Stimulated activated CD8-positive, alpha-beta memory T cell treated with anti-CD3 and anti-CD28 coated beads, Interleukin-15, amount 100 ng/mL, for 24 hours (primary cell): ENCODE measurements at regions not wholly inside any gene's neighbourhood (a gene's known extent, or its start where the extent isn't known, plus 50 kb on each side); places are given as distances from the start of the nearest gene placed in this dataset.
"Not testable (repeated sequence)": the region's sequence is repeated elsewhere in the genome, so short reads cannot be mapped to it uniquely, and the experiment has no call there.

Source experiments
- DNase-seq: peaks from one replicate; pipeline ENCODE4 v3.0.0-alpha.2; 2020; ENCODE audit warnings: low read depth

DNA sequence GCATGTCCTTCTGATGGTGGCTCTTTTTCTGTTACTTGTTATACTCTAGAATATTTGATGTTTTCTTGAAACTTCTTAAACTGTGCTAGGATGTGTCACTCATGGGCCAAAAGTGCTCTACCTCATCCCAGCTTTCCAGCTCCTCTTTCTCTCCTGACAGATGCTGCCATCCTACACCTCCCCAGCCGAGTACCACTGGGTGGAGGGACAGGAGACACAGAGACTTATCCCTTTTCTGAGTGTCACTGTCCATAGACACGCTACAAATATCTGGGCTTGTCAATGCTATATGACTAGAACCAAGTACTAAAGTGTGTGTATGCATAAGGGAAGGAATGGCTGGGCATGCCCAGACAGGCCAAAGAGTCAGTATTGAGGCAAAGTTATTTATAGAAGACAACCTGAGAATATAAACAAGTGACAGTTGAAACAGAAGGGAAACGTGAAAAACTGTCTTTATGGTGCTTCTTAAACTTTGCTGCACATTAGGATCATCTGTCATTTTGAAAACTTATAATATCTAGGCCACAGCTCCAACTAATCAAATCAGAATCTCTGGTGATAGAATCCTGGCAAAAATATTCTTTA lies 188.0 kb downstream of the CARTPT start:
- no peak for DNase-seq

- no peak for DNase-seq
Measured at GRCh38 chr5:71907608-71908145, 188.6 kb downstream of the CARTPT start.

GRCh38 chr5:71910741-71911140 lies 191.7 kb downstream of the CARTPT start:
- DNase-seq = no peak

- DNase-seq = no peak
Measured at GRCh38 chr5:71912021-71912420, 192.9 kb downstream of the CARTPT start.

GRCh38 chr5:71914281-71914680 lies 193.0 kb upstream of the MAP1B start:
- DNase-seq = no peak

DNA sequence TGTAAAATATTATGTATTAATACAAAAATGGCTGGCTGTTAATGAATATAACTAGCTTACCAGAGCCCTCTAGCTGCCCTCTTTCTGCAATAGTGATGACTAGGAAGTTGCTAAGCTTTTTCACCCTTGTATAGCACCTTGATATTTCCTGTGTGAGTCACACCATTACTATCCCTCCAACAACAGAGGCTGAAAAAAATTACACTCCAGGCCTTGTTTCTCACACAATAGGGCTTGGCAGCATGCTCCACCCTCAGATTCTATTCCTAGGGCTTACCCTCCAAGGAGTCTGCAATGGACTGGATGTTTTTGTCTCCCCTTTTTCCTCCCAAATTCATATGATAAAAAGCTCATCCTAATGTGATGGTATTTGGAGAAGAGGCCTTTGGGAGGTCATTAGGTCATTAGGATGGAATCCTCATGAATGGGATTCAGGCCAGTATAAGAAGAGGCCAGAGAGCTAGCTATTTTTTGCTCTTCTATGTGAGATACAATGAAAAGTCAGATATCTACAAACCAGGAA lies 184.6 kb upstream of the MAP1B start:
- no peak for DNase-seq

DNA sequence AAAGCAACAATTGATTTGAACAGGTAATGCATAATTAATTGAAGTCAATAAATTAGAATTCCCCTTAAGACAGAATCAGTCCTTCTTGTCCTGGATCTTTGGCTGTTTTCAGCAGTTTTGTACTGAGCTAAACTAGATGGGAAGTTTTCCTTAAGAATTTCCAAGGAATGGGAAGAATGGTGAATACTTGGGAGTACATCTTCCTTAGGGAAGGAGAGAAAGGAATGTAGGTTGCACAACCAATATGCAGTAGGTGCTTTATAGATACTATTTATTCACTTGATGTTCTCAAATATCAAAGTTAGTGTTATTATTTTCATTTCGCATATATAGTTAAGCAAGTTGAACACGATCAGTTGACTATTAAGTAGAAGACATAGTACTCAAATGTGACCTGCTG lies 183.5 kb upstream of the MAP1B start:
- no peak for DNase-seq

DNA sequence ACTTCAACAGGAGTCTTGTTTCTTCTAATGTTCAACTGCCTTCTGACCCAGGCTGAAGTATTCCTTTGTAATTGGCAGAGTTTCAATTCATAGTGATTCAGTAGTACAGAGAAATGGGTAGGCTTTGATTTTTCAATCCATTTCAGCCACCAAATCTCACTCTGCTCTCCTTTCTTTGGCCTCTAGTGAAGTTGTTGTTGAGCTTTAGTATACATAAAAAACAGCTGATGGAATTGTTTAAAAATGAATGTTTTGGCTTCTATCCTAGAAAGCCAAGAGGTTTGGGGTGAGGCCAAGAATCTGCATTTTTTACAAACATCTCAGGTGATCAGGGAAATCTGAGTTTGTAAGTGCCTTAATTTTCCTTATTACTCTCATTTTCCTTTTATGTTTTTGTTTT lies 182.9 kb upstream of the MAP1B start:
- no peak for DNase-seq

- no peak for DNase-seq
Measured at GRCh38 chr5:71924980-71925379, 182.3 kb upstream of the MAP1B start.

DNA sequence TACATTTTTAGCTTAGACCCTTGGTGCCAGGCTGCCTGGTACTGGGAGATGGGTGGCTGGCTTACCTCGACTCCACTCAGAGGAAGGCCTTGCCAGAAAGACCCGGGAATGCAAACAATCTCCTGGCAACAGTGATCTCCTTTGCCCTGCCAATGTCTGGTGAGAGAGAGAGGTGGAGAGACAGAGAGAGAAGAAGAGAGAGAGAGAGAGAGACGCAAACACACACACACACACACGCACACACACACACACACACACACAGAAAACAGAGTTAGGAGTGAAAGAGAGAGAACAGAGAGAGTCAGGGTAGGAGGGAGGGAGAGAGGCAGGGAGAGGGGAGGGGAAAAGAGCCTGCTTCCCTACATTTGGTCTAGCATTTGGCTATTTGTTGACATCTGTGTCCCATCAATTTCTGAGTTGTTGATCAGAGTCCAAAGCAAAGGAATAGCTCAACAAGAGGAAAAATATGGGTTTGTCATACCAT lies 181.6 kb upstream of the MAP1B start:
- DNase-seq = no peak

DNA sequence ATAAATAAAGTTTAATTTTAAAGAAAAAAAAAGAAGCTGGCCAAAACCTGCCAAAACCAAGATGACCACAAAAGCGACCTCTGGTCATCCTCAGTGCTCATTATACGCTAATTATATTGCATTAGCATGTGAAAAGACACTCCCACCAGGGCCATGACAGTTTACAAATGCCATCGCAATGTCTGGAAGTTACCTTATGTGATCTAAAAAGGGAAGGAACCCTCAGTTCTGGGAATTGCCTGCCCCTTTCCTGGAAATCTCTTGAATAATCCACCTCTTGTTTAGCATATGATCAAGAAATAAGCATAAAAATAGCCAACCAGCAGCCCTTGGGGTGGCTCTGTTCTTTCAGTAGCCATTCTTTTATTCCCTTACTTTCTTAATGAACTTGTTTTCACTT lies 178.3 kb upstream of the MAP1B start:
- no peak for DNase-seq

DNA sequence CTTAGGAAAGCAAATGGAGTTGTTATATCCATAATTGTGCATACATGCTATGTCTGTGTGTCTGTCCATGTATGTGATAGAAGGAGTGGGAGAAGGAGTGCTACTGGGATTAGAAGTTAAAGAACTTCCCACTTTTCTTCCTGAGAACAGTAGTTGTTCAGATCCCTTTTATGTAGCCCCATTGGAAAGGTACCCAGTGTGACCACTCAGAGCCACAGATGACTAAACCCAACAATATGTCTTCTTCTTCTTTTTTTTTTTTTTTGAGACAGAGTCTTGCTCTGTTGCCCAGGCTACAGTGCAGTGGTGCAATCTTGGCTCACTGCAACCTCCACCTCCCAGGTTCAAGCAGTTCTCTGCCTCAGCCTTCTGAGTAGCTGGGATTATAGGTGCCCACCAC lies 176.7 kb upstream of the MAP1B start:
- DNase-seq = not testable (repeated sequence)

GRCh38 chr5:71932131-71932654 lies 175.1 kb upstream of the MAP1B start:
- DNase-seq = no peak

- DNase-seq = no peak
Measured at GRCh38 chr5:71932655-71933338, 174.5 kb upstream of the MAP1B start.

DNA sequence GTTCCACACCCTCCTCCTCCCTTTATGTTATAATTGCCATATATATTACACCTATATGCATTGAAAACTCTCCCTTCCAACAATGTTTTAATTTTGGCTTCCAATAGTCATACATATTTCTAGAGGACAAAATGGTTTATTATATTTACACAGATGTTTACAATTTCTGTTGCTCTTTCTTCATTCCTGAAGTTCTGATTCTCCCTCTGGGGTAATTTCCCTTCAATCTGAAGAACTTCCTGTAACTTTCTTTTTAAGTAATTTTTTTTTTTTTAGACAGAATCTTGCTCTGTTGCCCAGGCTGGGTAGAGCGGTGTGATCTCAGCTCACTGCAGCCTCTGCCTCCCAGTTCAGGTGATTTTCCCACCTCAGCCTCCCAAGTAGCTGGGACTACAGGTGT lies 173.0 kb upstream of the MAP1B start:
- DNase-seq = no peak

DNA sequence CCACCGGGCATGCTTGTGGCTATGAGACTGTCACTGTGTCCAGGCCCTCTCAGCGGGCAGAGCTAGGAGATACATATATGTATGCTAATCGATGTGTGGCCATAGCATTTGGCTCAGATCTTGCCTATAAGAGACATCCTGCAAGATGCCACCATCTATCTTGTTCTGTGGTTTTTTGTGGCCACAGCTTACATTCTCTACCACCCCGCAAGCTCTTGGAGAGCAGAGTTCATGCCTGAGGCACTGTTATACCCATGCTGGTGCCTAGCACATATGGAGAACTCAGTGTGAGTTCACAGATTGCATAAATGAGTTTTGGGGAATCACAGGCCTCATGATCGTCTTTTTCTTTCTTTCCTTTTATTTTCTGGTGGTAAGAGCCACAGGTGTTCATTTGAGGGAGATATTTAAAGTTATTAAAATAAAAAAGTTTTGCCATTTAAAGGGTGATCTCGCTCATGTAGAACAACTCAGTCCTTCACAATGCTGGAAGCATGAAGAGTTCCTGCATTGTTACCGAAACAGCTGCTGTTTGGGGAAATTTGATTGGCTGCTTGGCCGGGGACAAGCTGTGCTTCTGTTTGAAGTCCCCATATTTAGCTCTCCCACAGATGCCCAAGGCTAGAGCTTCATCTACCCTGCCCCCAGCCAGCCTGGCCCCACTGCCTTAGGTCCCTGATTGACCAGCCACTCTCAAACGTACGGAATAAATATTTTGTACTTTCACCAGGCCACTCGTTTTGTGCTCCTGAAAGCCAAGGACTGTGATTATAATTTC lies 169.2 kb upstream of the MAP1B start:
- DNase-seq = no peak

GRCh38 chr5:71938895-71939294 lies 168.4 kb upstream of the MAP1B start:
- no peak for DNase-seq

- DNase-seq = no peak
Measured at GRCh38 chr5:71939452-71940230, 167.6 kb upstream of the MAP1B start.

GRCh38 chr5:71943874-71944273 lies 163.4 kb upstream of the MAP1B start:
- no peak for DNase-seq

DNA sequence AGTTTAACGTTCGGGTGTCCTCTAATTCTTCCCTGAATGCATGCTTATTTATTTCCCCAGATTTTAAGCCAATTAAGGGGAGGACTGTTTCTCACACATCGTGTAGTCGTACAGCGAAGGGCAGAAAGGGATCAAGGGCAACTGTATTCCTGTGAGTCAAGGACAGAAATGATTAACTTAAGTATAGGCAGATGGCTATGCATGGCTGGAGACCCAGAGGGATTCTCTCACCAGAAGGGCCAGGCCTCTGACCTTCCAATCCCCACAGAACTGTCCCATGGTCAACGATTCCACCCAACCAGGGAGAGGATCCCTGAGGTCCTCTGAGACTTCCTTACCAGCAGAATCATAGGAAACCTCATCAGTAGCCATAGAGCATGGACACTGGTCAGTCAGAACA lies 161.8 kb upstream of the MAP1B start:
- no peak for DNase-seq

- no peak for DNase-seq
Measured at GRCh38 chr5:71946343-71947030, 160.8 kb upstream of the MAP1B start.
